Stimulated activated naive CD8-positive, alpha-beta T cell treated with anti-CD3 and anti-CD28 coated beads, Interleukin-15, Interleukin-2, amounts not matched to agents 100 ng/mL and 50 ng/mL, for 24 hours (primary cell): ENCODE measurements at regions not wholly inside any gene's neighbourhood (a gene's known extent, or its start where the extent isn't known, plus 50 kb on each side); places are given as distances from the start of the nearest gene placed in this dataset.

Source experiments
- H3K27ac Mint-ChIP-seq: one replicate; pipeline ENCODE4 v1.8.0; 2021; ENCODE audit warnings: mild to moderate bottlenecking, mixed read lengths
- H3K27me3 Mint-ChIP-seq: one replicate; pipeline ENCODE4 v1.8.0; 2021; ENCODE audit warnings: mixed read lengths
- H3K36me3 Mint-ChIP-seq: one replicate; pipeline ENCODE4 v1.8.0; 2021; ENCODE audit warnings: low read depth, mixed read lengths
- H3K4me1 Mint-ChIP-seq: one replicate; pipeline ENCODE4 v1.8.0; 2021; ENCODE audit warnings: low read depth, mixed read lengths
- H3K4me3 Mint-ChIP-seq: one replicate; pipeline ENCODE4 v1.8.0; 2021; ENCODE audit warnings: mild to moderate bottlenecking, mixed read lengths
- H3K9me3 Mint-ChIP-seq: one replicate; pipeline ENCODE4 v1.8.0; 2021; ENCODE audit warnings: mixed read lengths

GRCh38 chr9:118536153-118536552 is 832.0 kb downstream of the TLR4 start:
- peaks cover 7% of the 10 kb centered on the region for H3K9me3 Mint-ChIP-seq
- no peak overlapping the region for H3K4me3 Mint-ChIP-seq
- H3K36me3 Mint-ChIP-seq = no peaks in the 10 kb centered on the region
- no peaks in the 10 kb centered on the region for H3K27me3 Mint-ChIP-seq
- no peaks in the 10 kb centered on the region for H3K4me1 Mint-ChIP-seq
- no peak overlapping the region for H3K27ac Mint-ChIP-seq

- no peak overlapping the region for H3K4me3 Mint-ChIP-seq
- H3K27me3 Mint-ChIP-seq = no peaks in the 10 kb centered on the region
These were observed 830.3 kb downstream of the BRINP1 start for GRCh38 chr9:118538959-118539358.

GRCh38 chr9:118553465-118553864 is 815.8 kb downstream of the BRINP1 start:
- no peaks in the 10 kb centered on the region for H3K27me3 Mint-ChIP-seq
- no peak overlapping the region for H3K27ac Mint-ChIP-seq
- peaks cover 19% of the 10 kb centered on the region for H3K9me3 Mint-ChIP-seq
- H3K4me3 Mint-ChIP-seq = no peak overlapping the region
- no peaks in the 10 kb centered on the region for H3K4me1 Mint-ChIP-seq
- H3K36me3 Mint-ChIP-seq = no peaks in the 10 kb centered on the region

More at GRCh38 chr9:118538959-118539358, 830.3 kb downstream of the BRINP1 start:
- H3K9me3 Mint-ChIP-seq = peaks cover 3% of the 10 kb centered on the region
- H3K27ac Mint-ChIP-seq = no peak overlapping the region
- H3K4me1 Mint-ChIP-seq = no peaks in the 10 kb centered on the region
- no peaks in the 10 kb centered on the region for H3K36me3 Mint-ChIP-seq

GRCh38 chr9:118554987-118555386 is 814.2 kb downstream of the BRINP1 start:
- Mint-ChIP-seq H3K36me3 (no peaks in the 10 kb centered on the region), H3K9me3 (peaks cover 24% of the 10 kb centered on the region), H3K4me1 (no peaks in the 10 kb centered on the region), H3K27me3 (no peaks in the 10 kb centered on the region), H3K4me3 (no peak overlapping the region), H3K27ac (no peak overlapping the region)

- no peaks in the 10 kb centered on the region for H3K36me3 Mint-ChIP-seq
- no peak overlapping the region for H3K4me3 Mint-ChIP-seq
- H3K27ac Mint-ChIP-seq = no peak overlapping the region
- H3K27me3 Mint-ChIP-seq = no peaks in the 10 kb centered on the region
- no peaks in the 10 kb centered on the region for H3K4me1 Mint-ChIP-seq
- peaks cover 28% of the 10 kb centered on the region for H3K9me3 Mint-ChIP-seq
These were observed 811.2 kb downstream of the BRINP1 start for GRCh38 chr9:118558026-118558425.

GRCh38 chr9:118558891-118559290 is 810.3 kb downstream of the BRINP1 start:
- Mint-ChIP-seq H3K4me3 (no peak overlapping the region), H3K27ac (no peak overlapping the region), H3K36me3 (no peaks in the 10 kb centered on the region), H3K4me1 (no peaks in the 10 kb centered on the region), H3K27me3 (no peaks in the 10 kb centered on the region), H3K9me3 (peaks cover 23% of the 10 kb centered on the region)

GRCh38 chr9:118561051-118561450 is 808.2 kb downstream of the BRINP1 start:
- Mint-ChIP-seq H3K27ac (no peak overlapping the region), H3K36me3 (no peaks in the 10 kb centered on the region), H3K9me3 (peaks cover 20% of the 10 kb centered on the region), H3K4me3 (no peak overlapping the region), H3K4me1 (no peaks in the 10 kb centered on the region), H3K27me3 (no peaks in the 10 kb centered on the region)

GRCh38 chr9:118563677-118564076 is 805.6 kb downstream of the BRINP1 start:
- Mint-ChIP-seq H3K27ac (no peak overlapping the region), H3K4me3 (no peak overlapping the region), H3K4me1 (no peaks in the 10 kb centered on the region)

GRCh38 chr9:118567861-118568260 is 801.4 kb downstream of the BRINP1 start:
- Mint-ChIP-seq H3K4me1 (no peaks in the 10 kb centered on the region), H3K9me3 (peaks cover 2% of the 10 kb centered on the region), H3K4me3 (no peak overlapping the region), H3K27ac (no peak overlapping the region), H3K36me3 (no peaks in the 10 kb centered on the region), H3K27me3 (no peaks in the 10 kb centered on the region)

More at GRCh38 chr9:118563677-118564076, 805.6 kb downstream of the BRINP1 start:
- Mint-ChIP-seq H3K36me3 (no peaks in the 10 kb centered on the region), H3K9me3 (peaks cover 11% of the 10 kb centered on the region), H3K27me3 (no peaks in the 10 kb centered on the region)

DNA sequence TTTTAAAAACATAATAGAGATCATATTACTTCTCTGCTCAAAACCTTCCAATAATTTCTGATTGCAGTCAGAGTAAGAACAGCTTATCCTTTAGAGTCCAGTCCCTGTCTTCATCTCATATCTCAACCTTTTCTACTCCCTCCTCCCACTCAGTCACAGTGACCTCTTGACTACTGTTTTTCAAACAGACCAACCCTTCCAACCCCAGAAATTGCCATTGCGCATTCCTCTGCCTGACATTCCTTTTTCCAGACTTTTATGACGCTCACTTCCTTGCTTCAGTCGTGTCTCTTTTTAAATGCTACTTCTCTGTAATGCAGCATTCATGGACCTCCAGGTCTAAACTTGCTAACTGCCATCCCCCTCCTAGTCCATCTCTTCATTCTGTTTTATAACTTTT is 800.5 kb downstream of the BRINP1 start:
- H3K4me1 Mint-ChIP-seq = no peaks in the 10 kb centered on the region
- no peaks in the 10 kb centered on the region for H3K27me3 Mint-ChIP-seq
- H3K4me3 Mint-ChIP-seq = no peak overlapping the region
- H3K27ac Mint-ChIP-seq = no peak overlapping the region
- H3K36me3 Mint-ChIP-seq = no peaks in the 10 kb centered on the region
- H3K9me3 Mint-ChIP-seq = peaks cover 2% of the 10 kb centered on the region

GRCh38 chr9:118569148-118569547 is 800.1 kb downstream of the BRINP1 start:
- Mint-ChIP-seq H3K27ac (no peak overlapping the region), H3K27me3 (no peaks in the 10 kb centered on the region), H3K4me1 (no peaks in the 10 kb centered on the region), H3K4me3 (no peak overlapping the region), H3K36me3 (no peaks in the 10 kb centered on the region), H3K9me3 (peaks cover 2% of the 10 kb centered on the region)

GRCh38 chr9:118570066-118570465 is 799.2 kb downstream of the BRINP1 start:
- Mint-ChIP-seq H3K27me3 (no peaks in the 10 kb centered on the region), H3K27ac (no peak overlapping the region), H3K9me3 (peaks cover 2% of the 10 kb centered on the region), H3K4me1 (no peaks in the 10 kb centered on the region), H3K36me3 (no peaks in the 10 kb centered on the region), H3K4me3 (no peak overlapping the region)

DNA sequence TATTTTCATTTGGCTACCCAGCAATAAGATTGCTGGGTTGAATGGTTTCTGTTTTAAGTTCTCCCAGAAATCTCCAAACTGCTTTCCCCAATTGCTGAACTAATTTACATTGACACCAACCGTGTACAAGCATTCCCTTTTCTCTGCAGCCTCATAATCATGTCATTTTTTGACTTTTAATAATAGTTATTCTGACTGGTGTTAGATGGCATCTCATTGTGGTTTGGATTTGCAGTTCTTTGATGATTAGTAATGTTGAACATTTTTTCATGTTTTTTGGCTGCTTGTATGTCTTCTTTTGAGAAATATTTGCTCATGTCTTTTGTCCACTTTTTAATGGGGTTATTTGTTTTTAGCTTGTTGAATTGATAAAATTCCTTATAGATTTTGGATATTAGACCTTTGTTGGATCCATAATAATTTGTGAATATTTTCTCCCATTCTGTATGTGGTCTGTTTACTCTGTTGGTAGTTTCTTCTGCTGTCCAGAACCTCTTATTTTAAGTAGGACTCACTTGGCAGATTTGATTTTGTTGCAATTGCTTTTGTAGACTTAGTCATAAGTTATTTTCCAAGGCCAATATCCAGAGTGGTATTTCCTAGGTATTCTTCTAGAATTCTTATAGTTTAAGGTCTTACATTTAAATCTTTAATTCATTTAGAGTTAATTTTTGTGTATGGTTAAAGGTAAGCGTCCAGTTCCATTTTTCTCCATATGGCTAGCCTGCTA is 793.7 kb downstream of the BRINP1 start:
- H3K27ac Mint-ChIP-seq = no peak overlapping the region
- peaks cover 12% of the 10 kb centered on the region for H3K9me3 Mint-ChIP-seq
- no peak overlapping the region for H3K4me3 Mint-ChIP-seq
- H3K4me1 Mint-ChIP-seq = no peaks in the 10 kb centered on the region
- H3K27me3 Mint-ChIP-seq = no peaks in the 10 kb centered on the region
- no peaks in the 10 kb centered on the region for H3K36me3 Mint-ChIP-seq

DNA sequence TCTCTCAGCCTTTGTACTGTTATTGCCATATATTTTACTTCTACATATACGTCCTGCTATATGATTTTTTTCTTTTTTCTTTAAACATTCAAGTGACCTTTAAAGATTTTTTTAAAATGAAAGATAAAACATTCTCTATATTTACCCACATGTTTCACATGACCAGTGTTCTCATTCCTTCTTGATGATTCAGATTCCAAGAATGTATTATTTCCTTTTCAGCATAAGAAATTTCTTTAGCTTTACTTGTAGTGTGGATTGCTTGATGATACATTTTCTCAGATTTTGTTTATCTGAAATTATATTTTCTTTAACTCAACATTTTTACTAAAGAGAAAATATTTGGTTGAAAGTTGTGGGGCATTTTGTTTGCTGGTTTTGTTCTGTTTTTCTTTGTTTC is 792.1 kb downstream of the BRINP1 start:
- Mint-ChIP-seq H3K9me3 (peaks cover 12% of the 10 kb centered on the region), H3K27me3 (no peaks in the 10 kb centered on the region), H3K36me3 (no peaks in the 10 kb centered on the region), H3K4me3 (no peak overlapping the region), H3K27ac (no peak overlapping the region), H3K4me1 (no peaks in the 10 kb centered on the region)

- H3K36me3 Mint-ChIP-seq = no peaks in the 10 kb centered on the region
- no peak overlapping the region for H3K4me3 Mint-ChIP-seq
- H3K9me3 Mint-ChIP-seq = peaks cover 12% of the 10 kb centered on the region
- H3K27me3 Mint-ChIP-seq = no peaks in the 10 kb centered on the region
- no peaks in the 10 kb centered on the region for H3K4me1 Mint-ChIP-seq
- H3K27ac Mint-ChIP-seq = no peak overlapping the region
These were observed 790.8 kb downstream of the BRINP1 start for GRCh38 chr9:118578467-118578866.

DNA sequence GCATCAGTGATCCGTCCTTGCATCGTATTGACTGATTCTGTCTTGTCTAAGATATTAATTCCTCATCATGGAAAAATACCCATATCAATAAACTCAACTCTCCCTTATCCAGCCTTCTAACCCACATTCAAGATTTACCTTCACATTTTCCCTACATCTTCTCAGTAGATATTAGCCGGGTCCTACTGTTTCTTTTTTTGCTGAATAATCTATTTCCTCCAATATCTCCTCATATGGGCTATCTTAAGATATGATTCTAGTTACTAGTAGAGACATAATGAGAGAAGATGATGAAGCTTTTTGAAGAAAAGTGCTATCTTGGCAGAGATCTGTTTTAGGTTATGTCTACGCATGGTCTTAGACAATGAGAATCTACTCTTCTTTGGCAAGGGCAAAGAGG is 785.8 kb downstream of the BRINP1 start:
- Mint-ChIP-seq H3K4me3 (no peak overlapping the region), H3K4me1 (no peaks in the 10 kb centered on the region), H3K9me3 (peaks cover 6% of the 10 kb centered on the region), H3K36me3 (no peaks in the 10 kb centered on the region), H3K27me3 (no peaks in the 10 kb centered on the region), H3K27ac (no peak overlapping the region)
